ENCODE measurements at regions not wholly inside any gene's neighbourhood (a gene's known extent, or its start where the extent isn't known, plus 50 kb on each side); places are given as distances from the start of the nearest gene placed in this dataset.

GRCh38 chr12:5185435-5186069, 141.9 kb downstream of the KCNA5 start:
- TF ChIP-seq EZH2 (IDR thresholded peaks at IDR 0.05): no peak
- TF ChIP-seq CTCF (IDR thresholded peaks at IDR 0.05): no peak
- TF ChIP-seq EZH2phosphoT487 (IDR thresholded peaks at IDR 0.05): no peak
